Head of caudate nucleus (tissue), 42 donors: ENCODE measurements at regions not wholly inside any gene's neighbourhood (a gene's known extent, or its start where the extent isn't known, plus 50 kb on each side); places are given as distances from the start of the nearest gene placed in this dataset.
A peak's percentile ranks its signal among the peaks of the same experiment; 100 is the strongest.

Experiments used
- DNase-seq, 42 donors: peaks; one replicate each; pipeline versions ENCODE4 v3.0.0 to v3.0.0-alpha.2; 2020 to 2021; ENCODE audit warnings: mixed read lengths in 7 of 42
- intact Hi-C: fragments of 100-400 bp; cut with DNase I; formaldehyde crosslinking; loops from one replicate; pipeline ENCODE4 v1.15.0; 2022

DNA sequence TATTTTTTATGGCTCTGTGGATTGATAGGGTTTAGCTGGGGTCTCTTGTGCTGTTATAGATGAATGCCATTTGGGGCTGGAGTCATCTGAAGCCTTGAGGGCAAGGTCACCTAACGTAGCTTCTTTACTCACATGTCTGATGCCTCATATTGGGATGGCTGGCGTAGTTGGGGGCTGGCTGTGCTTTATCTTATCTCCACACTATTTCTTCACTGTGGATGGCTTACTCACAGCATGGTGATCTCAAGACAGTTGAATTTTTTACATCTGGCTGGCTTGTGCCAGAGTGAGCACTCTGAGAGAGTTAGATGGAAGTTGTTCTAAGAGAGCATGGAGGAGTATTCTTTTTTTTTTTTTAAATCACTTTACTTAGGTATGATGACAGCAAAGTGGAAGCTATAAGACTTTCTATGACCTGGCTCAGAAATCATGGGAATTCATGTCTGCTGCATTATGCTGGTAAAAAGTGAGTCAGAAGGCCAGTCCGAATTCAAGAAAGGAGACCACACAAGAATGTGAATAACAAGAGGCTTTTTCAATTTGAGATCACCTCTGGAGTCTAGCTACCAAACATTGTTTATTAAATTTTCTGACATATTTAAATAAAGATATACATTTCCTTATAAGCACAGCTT lies 252.4 kb upstream of the TPK1 start:
- DNase-seq, result no peak
- intact Hi-C loops, result no loop called here

- intact Hi-C loops, result no loop called here
- DNase-seq, result no peak
Observed at GRCh38 chr7:145082366-145083161, 246.7 kb upstream of the TPK1 start.

GRCh38 chr7:145065473-145065872 lies 229.6 kb upstream of the TPK1 start:
- DNase-seq, result no peak
- intact Hi-C loops, result no loop called here

- intact Hi-C loops, result no loop called here
- no peak for DNase-seq
Observed at GRCh38 chr7:145064114-145064513, 228.3 kb upstream of the TPK1 start.

GRCh38 chr7:145053781-145054180 lies 217.9 kb upstream of the TPK1 start:
- intact Hi-C loops, result no loop called here
- no peak for DNase-seq

- intact Hi-C loops, result no loop called here
- DNase-seq, result no peak
Observed at GRCh38 chr7:145050415-145050814, 214.6 kb upstream of the TPK1 start.

GRCh38 chr7:145036604-145037405 lies 201.0 kb upstream of the TPK1 start:
- intact Hi-C loops, result no loop called here
- peak in 31 of 42 donors; percentile 2 to 77 (median 20) for DNase-seq

- intact Hi-C loops, result no loop called here
- no peak for DNase-seq
Observed at GRCh38 chr7:145031162-145031561, 195.3 kb upstream of the TPK1 start.

- DNase-seq, result no peak
- intact Hi-C loops, result no loop called here
Observed at GRCh38 chr7:145030754-145031153, 194.9 kb upstream of the TPK1 start.

DNA sequence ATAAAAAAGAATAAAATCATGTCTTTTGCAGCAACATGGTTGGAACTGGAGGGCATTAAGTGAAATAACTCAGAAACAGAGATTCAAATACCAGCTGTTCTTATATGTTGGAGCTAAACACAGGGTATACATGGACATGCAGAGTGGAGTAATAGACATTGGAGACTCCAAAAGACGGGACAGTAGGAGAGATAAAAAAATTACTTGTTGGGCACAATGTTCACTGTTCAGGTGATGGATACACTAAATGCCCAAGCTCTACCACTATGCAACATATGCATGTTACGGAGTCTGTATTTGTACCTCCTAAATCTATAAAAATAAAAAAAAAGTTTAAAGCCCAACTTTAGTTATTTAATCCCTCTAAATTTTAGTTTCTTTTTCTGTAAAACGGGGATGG lies 184.6 kb upstream of the TPK1 start:
- intact Hi-C loops, result no loop called here
- no peak for DNase-seq

- DNase-seq, result no peak
- intact Hi-C loops, result no loop called here
Observed at GRCh38 chr7:145016068-145016467, 180.2 kb upstream of the TPK1 start.

- intact Hi-C loops, result no loop called here
- DNase-seq, result no peak
Observed at GRCh38 chr7:145009876-145010275, 174.0 kb upstream of the TPK1 start.

GRCh38 chr7:145005601-145006000 lies 169.7 kb upstream of the TPK1 start:
- intact Hi-C loops, result no loop called here
- no peak for DNase-seq

GRCh38 chr7:144997512-144997911 lies 161.7 kb upstream of the TPK1 start:
- no peak for DNase-seq
- intact Hi-C loops, result no loop called here

- intact Hi-C loops, result no loop called here
- DNase-seq, result no peak
Observed at GRCh38 chr7:144995495-144995894, 159.6 kb upstream of the TPK1 start.

DNA sequence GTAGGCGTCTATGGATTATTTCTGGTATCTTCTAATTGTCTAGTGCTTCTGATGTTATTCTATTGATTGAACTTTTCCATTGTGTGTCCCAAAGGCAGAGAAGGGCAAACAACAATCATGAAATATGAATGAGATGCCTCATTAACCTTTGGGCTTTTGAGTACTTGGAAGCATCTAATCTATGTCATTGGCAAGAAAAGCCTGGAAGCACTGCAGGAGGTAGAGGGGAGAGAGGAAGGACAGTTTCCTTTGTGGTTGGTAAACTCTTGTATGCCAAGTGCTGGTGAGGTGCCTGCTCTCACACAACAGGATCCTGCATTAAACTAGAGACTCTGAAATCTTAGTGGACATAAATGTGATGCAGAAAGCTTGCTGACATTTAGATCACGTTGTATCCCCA lies 155.2 kb upstream of the TPK1 start:
- DNase-seq, result no peak
- intact Hi-C loops, result no loop called here

GRCh38 chr7:144987686-144988085 lies 151.8 kb upstream of the TPK1 start:
- no peak for DNase-seq
- intact Hi-C loops, result no loop called here

- no peak for DNase-seq
Observed at GRCh38 chr7:144982133-144982532, 146.3 kb upstream of the TPK1 start.

DNA sequence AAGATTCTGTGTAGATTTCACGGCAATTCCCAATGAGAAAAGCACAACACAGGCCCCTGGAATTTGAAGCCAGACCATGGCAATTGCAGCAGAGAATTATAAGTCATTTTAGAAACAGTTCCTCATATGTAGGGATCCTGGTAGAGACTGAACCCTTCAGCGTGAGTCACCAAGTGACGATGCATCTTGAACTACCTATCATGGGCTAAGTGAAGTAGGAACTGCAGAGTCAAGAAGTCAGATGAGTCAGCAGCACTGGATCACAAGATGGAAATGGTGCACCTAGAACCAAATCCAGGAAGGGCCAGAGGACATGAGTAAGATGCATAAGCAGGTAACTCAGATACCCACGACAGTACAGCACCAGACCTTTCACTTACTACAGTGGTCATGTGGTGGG lies 140.0 kb upstream of the TPK1 start:
- intact Hi-C loops, result no loop called here
- DNase-seq, result no peak

More at GRCh38 chr7:144982133-144982532, 146.3 kb upstream of the TPK1 start:
- intact Hi-C loops, result no loop called here

DNA sequence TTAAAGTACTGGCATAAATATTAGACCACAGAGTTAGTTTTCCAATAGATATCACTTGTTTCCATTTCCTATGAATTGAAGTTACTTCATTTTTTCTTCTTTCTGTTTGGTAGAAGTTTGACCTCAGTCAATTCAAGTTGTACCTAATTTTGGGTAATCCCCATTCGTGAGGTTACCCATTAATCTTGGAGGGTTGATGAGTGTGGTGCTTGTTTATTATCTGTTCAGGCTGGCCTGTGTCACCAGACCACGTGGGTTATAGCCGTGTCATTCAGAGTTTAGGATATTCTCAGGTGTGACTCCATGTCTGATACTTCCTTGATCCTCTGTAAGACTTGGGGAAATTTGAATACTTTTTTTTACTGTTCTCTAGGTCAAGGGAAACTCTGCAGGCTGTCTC lies 133.9 kb upstream of the TPK1 start:
- no peak for DNase-seq
- intact Hi-C loops, result no loop called here
